GM12874 (cell line): ENCODE measurements at regions not wholly inside any gene's neighbourhood (a gene's known extent, or its start where the extent isn't known, plus 50 kb on each side); places are given as distances from the start of the nearest gene placed in this dataset.

Experiments used
- TF ChIP-seq, protein P1 (sequence below): IDR thresholded peaks from 2 replicates; pipeline ENCODE4 v1.5.1; 2011; ENCODE audit warnings: low read depth, mild to moderate bottlenecking, control low read depth, low read length, moderate library complexity; ENCODE audit not compliant: insufficient read depth

DNA sequence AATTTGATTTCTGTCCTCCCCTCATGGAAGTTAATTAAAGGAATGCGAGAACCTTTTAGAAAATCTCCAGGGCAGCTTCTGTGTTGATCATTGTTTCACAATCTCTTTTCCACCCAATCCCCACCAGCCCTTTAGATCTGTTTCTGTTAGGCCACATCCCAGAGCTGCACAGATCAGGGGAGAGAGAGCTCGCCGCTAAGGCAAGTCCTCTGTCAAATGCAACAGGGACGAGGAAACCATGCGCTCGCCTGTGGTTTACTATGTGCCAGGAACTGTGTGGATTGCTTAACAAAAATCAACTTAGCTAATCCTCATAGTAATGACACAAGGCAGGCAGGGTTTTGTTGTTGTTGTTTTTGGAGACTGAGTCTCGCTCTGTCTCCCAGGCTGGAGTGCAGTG, 115.4 kb downstream of the SALL1 start:
- TF ChIP-seq, protein P1, sequence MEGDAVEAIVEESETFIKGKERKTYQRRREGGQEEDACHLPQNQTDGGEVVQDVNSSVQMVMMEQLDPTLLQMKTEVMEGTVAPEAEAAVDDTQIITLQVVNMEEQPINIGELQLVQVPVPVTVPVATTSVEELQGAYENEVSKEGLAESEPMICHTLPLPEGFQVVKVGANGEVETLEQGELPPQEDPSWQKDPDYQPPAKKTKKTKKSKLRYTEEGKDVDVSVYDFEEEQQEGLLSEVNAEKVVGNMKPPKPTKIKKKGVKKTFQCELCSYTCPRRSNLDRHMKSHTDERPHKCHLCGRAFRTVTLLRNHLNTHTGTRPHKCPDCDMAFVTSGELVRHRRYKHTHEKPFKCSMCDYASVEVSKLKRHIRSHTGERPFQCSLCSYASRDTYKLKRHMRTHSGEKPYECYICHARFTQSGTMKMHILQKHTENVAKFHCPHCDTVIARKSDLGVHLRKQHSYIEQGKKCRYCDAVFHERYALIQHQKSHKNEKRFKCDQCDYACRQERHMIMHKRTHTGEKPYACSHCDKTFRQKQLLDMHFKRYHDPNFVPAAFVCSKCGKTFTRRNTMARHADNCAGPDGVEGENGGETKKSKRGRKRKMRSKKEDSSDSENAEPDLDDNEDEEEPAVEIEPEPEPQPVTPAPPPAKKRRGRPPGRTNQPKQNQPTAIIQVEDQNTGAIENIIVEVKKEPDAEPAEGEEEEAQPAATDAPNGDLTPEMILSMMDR = no peak

DNA sequence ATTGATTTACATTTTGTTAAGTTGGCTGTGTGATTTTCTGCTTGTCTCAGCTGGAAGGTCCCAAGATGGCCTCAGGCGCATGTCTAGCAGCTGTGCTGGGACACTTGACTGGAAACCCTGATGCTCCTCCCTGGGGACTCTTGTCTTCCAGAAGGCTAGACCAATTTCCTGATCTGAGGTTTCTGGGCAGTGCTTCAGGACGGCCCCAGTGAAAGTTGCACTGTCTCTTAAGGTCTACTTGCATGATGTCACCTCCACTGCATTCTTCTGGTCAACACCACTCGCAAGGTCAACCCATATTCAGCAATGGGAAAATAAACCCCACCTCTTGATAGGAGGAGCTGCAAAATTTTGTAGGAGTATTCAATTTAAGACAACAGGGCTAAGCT, 116.0 kb downstream of the SALL1 start:
- TF ChIP-seq, protein P1 = no peak

DNA sequence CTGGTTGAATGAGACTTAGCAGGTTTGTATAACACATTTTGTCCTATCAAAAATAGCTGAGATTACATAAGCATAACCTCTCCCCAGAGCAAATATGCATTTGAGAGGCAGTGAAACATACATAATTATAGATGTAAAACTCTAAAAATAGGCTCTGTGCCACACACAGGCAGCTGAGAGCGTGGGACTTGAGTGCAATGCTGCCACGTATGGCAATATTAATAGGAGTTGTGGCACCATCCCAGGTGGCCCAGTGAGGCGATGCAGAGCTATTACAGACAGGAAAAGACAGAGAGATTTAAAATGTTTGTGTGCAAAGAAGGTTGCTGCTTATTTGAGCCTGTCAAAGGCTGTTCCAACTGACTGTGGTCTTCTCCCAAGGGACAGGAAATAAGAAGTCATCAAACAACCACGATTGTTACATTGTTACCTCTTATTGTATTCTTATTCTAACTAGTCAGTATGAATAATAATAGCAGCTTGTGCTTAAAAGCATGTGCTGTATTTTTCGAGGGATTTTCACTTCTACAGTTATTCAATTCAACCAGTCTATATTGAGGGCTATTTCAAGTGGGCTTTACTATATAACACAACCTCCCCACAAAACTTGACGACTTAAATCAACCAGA, 116.5 kb downstream of the SALL1 start:
- TF ChIP-seq, protein P1 = no peak

DNA sequence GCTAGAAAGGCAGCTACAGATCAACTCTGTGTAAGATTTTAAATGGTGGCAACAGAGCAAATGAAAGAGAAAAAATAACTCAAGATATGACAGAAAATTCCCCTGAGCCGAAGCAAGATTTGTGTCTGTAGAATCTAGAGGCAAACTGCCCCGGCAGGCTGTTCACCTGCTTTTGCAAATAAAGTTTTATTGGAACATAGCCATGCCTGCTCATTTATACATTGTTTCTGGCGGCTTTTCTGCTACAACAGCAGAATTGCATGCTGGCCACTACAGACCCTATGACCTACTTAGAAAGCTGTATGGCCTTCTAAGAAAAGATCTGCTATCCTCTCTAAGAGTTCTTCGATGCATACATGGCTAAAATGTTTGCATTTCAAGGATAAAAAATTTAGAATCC, 119.5 kb downstream of the SALL1 start:
- TF ChIP-seq, protein P1 = no peak

DNA sequence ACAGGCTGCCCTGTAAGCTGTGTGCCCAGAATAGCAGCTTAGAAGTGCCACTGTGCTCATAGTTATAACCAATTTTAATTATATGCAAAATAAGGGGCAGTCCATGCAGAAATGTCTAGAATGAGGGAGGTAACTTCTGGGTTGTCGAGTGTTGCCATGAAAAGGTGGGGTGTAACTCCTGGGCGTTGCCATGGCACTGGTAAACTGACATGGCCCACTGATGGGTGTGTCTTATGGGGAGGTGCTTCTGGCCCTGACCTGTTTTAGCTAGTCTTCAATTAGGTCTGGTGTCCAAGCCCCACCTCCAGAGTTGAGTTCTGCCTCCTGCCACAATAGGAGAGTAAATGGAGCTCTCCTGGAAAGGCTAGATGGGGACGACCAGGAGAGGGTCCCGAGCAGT, 120.6 kb downstream of the SALL1 start:
- TF ChIP-seq, protein P1 = no peak

DNA sequence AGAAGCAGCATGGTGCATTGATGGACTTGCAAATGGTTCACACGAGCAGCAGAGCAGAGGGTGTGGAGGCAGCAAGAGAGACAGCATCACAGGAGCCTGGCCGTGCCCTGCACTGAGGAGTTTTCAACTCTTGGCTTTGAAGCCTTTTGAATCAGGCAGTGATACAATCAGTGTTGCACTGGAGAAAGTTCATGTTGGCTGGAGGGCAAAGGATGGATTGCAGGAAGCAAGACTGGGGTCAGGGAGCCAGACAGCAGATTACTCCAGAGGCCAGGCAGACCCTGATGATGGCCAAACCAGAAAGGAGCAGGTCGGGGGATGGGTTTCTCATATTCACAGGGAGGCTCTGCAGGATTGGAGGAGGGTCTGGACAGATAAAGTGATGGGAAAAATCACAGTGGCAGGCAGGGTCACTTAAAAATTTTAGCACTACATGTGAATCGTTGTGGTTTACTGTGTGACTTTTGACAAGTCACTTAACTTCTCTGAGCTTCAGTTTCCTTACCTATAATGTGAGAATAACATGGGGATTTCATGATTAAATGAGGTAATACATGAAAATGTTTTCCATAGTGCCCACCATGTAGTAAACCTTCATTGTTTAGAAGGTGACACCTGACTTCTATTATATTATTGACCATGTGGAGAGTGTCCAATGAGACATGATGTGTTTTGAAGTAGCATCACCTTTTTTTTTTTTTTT, 125.3 kb downstream of the SALL1 start:
- TF ChIP-seq, protein P1 = no peak

DNA sequence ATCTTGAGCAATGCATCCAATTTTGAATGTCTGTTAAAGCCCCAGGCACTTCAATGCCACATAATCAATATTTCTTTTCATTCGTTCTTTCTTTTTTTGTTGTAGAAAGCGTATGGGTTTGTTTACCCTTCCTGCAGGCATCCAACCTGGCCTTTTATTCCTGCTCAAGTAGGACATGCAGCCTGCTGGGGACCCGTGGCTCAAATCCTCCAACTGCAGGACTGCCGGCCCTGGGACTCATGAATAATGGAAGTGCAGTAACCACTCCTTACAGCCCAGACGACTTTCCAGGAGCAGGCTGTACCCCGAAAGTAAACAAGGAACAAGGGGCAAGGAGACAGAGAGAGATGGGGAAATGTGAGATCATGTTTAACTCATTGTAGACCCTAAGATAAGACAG, 126.4 kb downstream of the SALL1 start:
- TF ChIP-seq, protein P1 = no peak
